ENCODE measurements at regions not wholly inside any gene's neighbourhood (a gene's known extent, or its start where the extent isn't known, plus 50 kb on each side); places are given as distances from the start of the nearest gene placed in this dataset.
A peak's percentile ranks its signal among the peaks of the same experiment; 100 is the strongest.

GRCh38 chr1:190540366-190540765 is 62.7 kb upstream of the BRINP3 start:
- DNase-seq = no peak

GRCh38 chr1:190551638-190552037 is 74.0 kb upstream of the BRINP3 start:
- DNase-seq = peak in 1 of 2 experiments; percentile 6

GRCh38 chr1:190560161-190560681 is 82.6 kb upstream of the BRINP3 start:
- no peak for DNase-seq

GRCh38 chr1:190563230-190563629 is 85.6 kb upstream of the BRINP3 start:
- no peak for DNase-seq

- DNase-seq = no peak
These were observed 86.5 kb upstream of the BRINP3 start for GRCh38 chr1:190564117-190564516.

- DNase-seq = peak; percentile 86 to 90
These were observed 100.4 kb upstream of the BRINP3 start for GRCh38 chr1:190578017-190578416.

GRCh38 chr1:190578526-190578925 is 100.9 kb upstream of the BRINP3 start:
- peak; percentile 21 to 46 for DNase-seq

GRCh38 chr1:190579552-190580193 is 102.0 kb upstream of the BRINP3 start:
- DNase-seq = no peak

GRCh38 chr1:190583862-190584261 is 106.2 kb upstream of the BRINP3 start:
- DNase-seq = no peak

- DNase-seq = no peak
These were observed 110.8 kb upstream of the BRINP3 start for GRCh38 chr1:190588424-190588823.

- DNase-seq = no peak
These were observed 117.8 kb upstream of the BRINP3 start for GRCh38 chr1:190595438-190595837.

GRCh38 chr1:190597294-190597693 is 119.6 kb upstream of the BRINP3 start:
- no peak for DNase-seq

- DNase-seq = no peak
These were observed 122.0 kb upstream of the BRINP3 start for GRCh38 chr1:190599670-190600069.

GRCh38 chr1:190602325-190602724 is 124.7 kb upstream of the BRINP3 start:
- DNase-seq = no peak

GRCh38 chr1:190608282-190608681 is 130.6 kb upstream of the BRINP3 start:
- DNase-seq = no peak

GRCh38 chr1:190615818-190616217 is 138.2 kb upstream of the BRINP3 start:
- DNase-seq = no peak

- no peak for DNase-seq
These were observed 138.6 kb upstream of the BRINP3 start for GRCh38 chr1:190616235-190616634.

- no peak for DNase-seq
These were observed 142.1 kb upstream of the BRINP3 start for GRCh38 chr1:190619724-190620123.

- DNase-seq = peak in 1 of 2 experiments; percentile 7
These were observed 155.8 kb upstream of the BRINP3 start for GRCh38 chr1:190633488-190633887.

GRCh38 chr1:190634134-190634533 is 156.5 kb upstream of the BRINP3 start:
- no peak for DNase-seq

GRCh38 chr1:190649553-190649952 is 171.9 kb upstream of the BRINP3 start:
- no peak for DNase-seq

- no peak for DNase-seq
These were observed 181.2 kb upstream of the BRINP3 start for GRCh38 chr1:190658907-190659306.

GRCh38 chr1:190663962-190664361 is 186.3 kb upstream of the BRINP3 start:
- no peak for DNase-seq

- no peak for DNase-seq
These were observed 187.4 kb upstream of the BRINP3 start for GRCh38 chr1:190665045-190665444.

- no peak for DNase-seq
These were observed 190.2 kb upstream of the BRINP3 start for GRCh38 chr1:190667914-190668313.
